ENCODE measurements at regions not wholly inside any gene's neighbourhood (a gene's known extent, or its start where the extent isn't known, plus 50 kb on each side); places are given as distances from the start of the nearest gene placed in this dataset.
A peak's percentile ranks its signal among the peaks of the same experiment; 100 is the strongest.

DNA sequence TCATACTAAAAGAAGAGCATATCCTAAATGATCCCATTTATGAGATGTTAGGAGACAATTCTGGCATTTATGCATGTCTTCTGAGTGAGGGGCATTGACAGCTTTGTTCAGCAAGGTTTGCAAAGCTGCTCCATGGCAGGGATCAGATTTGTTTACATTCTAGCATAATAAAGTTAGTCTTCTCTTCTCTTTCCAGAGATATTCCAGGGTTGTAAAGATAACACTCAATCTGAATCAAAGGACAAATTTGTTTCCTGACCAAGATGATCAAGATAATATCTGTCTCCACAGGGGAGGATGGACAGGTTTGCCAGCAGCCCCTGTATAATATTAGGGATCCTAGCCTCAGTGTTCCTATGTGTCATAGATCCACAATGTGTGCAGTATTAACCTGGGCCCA is 77.5 kb upstream of the ZC3H12C start:
- peak; percentile 44 for DNase-seq (ENCODE audit: low read depth)
- H3K4me3 ChIP-seq (ENCODE audit: low read depth, low read length) = no peak overlapping the region
- TF ChIP-seq, protein P1, sequence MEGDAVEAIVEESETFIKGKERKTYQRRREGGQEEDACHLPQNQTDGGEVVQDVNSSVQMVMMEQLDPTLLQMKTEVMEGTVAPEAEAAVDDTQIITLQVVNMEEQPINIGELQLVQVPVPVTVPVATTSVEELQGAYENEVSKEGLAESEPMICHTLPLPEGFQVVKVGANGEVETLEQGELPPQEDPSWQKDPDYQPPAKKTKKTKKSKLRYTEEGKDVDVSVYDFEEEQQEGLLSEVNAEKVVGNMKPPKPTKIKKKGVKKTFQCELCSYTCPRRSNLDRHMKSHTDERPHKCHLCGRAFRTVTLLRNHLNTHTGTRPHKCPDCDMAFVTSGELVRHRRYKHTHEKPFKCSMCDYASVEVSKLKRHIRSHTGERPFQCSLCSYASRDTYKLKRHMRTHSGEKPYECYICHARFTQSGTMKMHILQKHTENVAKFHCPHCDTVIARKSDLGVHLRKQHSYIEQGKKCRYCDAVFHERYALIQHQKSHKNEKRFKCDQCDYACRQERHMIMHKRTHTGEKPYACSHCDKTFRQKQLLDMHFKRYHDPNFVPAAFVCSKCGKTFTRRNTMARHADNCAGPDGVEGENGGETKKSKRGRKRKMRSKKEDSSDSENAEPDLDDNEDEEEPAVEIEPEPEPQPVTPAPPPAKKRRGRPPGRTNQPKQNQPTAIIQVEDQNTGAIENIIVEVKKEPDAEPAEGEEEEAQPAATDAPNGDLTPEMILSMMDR (IDR thresholded peaks at IDR 0.05; ENCODE audit: control insufficient read depth, extremely low read depth, insufficient read depth) = no peak

DNA sequence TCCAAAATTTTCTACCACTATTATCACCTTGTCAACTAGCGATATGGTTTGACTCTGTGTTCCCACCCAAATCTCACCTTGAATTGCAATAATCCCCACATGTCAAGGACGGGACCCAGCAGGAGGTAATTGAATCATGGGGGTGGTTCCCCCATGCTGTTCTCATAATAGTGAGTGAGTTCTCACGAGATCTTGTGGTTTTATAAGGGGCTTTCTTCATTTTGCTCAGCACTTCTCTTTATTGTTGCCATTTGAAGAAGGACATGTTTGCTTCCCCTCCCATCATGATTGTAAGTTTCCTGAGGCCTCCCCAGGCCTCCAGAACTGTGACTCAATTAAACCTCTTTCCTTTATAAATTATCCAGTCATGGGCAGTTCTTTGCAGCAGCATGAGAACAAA is 73.5 kb upstream of the ZC3H12C start:
- no peak overlapping the region for H3K4me3 ChIP-seq (ENCODE audit: low read depth, low read length)
- no peak for DNase-seq (ENCODE audit: low read depth)
- TF ChIP-seq, protein P1 (IDR thresholded peaks at IDR 0.05; ENCODE audit: control insufficient read depth, extremely low read depth, insufficient read depth) = no peak

DNA sequence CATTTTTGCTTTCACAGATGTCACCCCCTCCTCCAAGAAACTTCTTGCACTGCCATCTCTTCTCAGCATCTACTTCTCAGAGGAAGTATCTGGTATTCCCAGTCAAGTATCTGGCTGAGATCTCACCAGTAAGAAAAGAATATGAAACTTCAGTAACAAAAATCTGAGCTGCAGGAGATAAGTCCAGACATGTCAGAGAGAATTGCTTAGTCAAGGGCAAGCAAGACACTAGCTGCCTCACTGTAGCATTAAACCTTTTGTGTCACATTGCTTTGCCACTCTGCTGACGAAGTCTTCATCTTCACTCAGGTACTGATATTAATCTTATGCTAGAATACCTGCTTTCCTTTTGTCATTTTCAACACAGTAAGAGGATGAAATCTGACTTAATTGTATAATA is 70.6 kb upstream of the ZC3H12C start:
- no peak for DNase-seq (ENCODE audit: low read depth)
- TF ChIP-seq, protein P1 (IDR thresholded peaks at IDR 0.05; ENCODE audit: control insufficient read depth, extremely low read depth, insufficient read depth) = no peak
- no peak overlapping the region for H3K4me3 ChIP-seq (ENCODE audit: low read depth, low read length)

DNA sequence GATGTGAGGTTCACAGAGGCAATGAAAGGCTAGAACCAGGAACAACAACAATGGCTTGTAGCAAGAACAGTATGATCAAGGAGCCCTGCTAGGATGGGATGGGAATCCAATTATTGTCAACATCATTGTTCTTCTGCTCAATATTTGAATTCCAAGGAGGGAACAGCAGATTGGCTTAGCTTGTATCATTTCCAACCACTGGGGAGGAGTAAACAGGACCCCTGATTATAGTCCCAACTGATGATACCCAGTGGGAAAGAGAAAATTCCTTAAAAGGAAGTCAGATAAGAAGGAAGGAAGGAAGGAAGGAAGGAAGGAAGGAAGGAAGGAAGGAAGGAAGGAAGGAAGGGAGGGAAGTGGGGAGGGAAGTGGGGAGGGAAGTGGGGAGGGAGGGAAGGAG is 69.5 kb upstream of the ZC3H12C start:
- no peak for DNase-seq (ENCODE audit: low read depth)
- no peak overlapping the region for H3K4me3 ChIP-seq (ENCODE audit: low read depth, low read length)
- TF ChIP-seq, protein P1 (IDR thresholded peaks at IDR 0.05; ENCODE audit: control insufficient read depth, extremely low read depth, insufficient read depth) = no peak

DNA sequence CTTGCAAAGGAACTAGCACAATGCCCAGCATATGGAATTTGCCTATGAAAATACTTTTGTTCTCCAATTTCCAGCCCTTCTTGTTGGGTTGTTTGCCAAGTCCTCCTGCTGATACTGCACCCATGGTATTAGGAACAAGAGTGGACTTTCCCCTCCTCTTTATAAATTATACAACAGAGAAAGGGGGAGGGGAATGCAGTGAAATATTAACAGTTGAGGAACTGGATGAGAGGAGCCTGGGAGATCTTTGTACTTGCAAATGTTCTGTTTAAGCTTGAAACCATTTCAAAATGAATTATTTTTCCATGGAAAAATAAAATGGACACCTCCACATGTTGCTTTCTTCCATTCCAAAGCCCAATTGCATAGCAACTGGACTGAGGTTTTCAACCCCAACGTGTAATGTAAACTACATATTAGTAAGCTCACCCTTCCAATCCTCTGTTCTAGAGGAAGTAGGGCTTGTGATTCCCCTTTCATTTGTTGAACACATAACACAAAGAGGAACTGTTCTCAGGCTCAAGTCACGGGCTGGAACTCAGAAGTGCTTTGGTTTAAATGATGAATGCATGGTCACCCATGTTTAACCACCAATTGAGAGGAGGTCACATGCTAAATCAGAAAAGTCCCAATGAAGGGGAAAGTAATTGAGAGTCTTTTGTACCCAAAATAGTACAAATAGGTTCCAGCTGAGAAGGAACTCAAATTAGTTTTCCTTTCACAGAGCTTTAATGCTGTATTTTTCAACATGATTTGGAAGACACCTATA is 66.2 kb upstream of the ZC3H12C start:
- no peak for DNase-seq (ENCODE audit: low read depth)
- H3K4me3 ChIP-seq (ENCODE audit: low read depth, low read length) = no peak overlapping the region
- TF ChIP-seq, protein P1 (IDR thresholded peaks at IDR 0.05; ENCODE audit: control insufficient read depth, extremely low read depth, insufficient read depth) = no peak

DNA sequence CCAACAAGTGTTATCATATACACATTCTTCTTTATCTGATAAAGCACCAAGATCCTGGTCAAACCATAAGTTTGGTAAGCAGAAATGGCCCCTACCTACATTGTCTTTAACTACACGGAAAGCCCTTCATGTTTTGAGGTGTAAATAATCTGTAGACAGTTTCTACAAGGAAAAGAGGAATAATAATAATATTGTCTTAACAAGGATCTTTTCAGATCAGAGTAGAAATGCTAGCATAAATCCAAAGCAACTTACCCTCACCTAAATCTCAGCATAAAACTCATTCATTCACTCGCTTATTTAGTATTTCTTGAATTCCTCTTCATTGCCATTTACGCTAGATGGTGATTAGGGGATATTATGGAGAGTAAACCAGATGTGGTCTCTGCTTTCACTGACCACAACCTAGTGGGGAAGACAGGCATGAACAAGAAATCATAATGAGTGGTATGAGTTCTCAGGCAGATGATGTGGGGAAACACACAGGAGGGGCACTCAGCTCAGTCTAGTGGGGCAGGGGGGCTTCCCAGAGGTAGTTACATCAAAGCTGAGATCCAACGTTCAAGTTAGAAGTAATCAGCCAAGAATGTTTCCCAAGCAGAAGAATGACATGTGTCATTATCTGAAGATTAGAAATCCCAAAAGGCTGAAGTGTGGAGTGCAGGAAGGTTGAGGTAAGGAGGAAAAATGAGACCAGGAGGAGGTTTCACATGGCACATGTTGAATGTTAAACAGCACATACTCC is 65.4 kb upstream of the ZC3H12C start:
- no peak for DNase-seq (ENCODE audit: low read depth)
- TF ChIP-seq, protein P1 (IDR thresholded peaks at IDR 0.05; ENCODE audit: control insufficient read depth, extremely low read depth, insufficient read depth) = no peak
- no peak overlapping the region for H3K4me3 ChIP-seq (ENCODE audit: low read depth, low read length)
